Tibial artery (tissue), 4 donors: ENCODE measurements at regions not wholly inside any gene's neighbourhood (a gene's known extent, or its start where the extent isn't known, plus 50 kb on each side); places are given as distances from the start of the nearest gene placed in this dataset.

Source experiments
- DNase-seq, 2 donors: peaks; one replicate each; pipeline ENCODE4 v3.0.0-alpha.2; 2019
- H3K27ac ChIP-seq, 2 donors: fragments of 200-600 bp; sonication (generic) in 1 of 2; 1 replicate in 1 of 2; 2 replicates in 1 of 2; pipeline ENCODE4 v1.5.1; 2018 to 2019; ENCODE audit warnings: mild to moderate bottlenecking in 1 of 2
- H3K27me3 ChIP-seq, 2 donors: fragments of 200-600 bp; sonication (generic) in 1 of 2; one replicate each; pipeline versions ENCODE4 v1.5.1 to v1.6.0; 2016 to 2019
- H3K36me3 ChIP-seq, 3 donors: fragments of 200-600 bp; sonication (generic) in 2 of 3; one replicate each; pipeline ENCODE4 v1.5.1; 2016 to 2019; ENCODE audit warnings: mild to moderate bottlenecking in 2 of 3
- H3K4me1 ChIP-seq, 4 donors: fragments of 200-600 bp; sonication (generic) in 2 of 4; 1 replicate in 3 of 4; 2 replicates in 1 of 4; pipeline ENCODE4 v1.5.1; 2016 to 2019
- H3K4me3 ChIP-seq, 2 donors: fragments of 200-600 bp; sonication (generic) in 1 of 2; 1 replicate in 1 of 2; 2 replicates in 1 of 2; pipeline ENCODE4 v1.5.1; 2018 to 2019; ENCODE audit warnings: mild to moderate bottlenecking in 2 of 2
- H3K9me3 ChIP-seq, 3 donors: fragments of 200-600 bp; sonication (generic) in 1 of 3; one replicate each; pipeline ENCODE4 v1.5.1; 2016 to 2019
- intact Hi-C: fragments of 100-400 bp; cut with DNase I; formaldehyde crosslinking; loops from one replicate; pipeline ENCODE4 v1.15.0; 2023; ENCODE audit warnings: low total_unique reads
- TF ChIP-seq, protein P1 (sequence below), 2 experiments: fragments of 200-600 bp in 1 of 2; fragments of 450-650 bp in 1 of 2; IDR thresholded peaks; one replicate each; pipeline ENCODE4 v1.5.1; 2017 to 2019; ENCODE audit warnings: antibody characterized with exemption in 2 of 2, mild to moderate bottlenecking in 1 of 2, moderate library complexity in 1 of 2

DNA sequence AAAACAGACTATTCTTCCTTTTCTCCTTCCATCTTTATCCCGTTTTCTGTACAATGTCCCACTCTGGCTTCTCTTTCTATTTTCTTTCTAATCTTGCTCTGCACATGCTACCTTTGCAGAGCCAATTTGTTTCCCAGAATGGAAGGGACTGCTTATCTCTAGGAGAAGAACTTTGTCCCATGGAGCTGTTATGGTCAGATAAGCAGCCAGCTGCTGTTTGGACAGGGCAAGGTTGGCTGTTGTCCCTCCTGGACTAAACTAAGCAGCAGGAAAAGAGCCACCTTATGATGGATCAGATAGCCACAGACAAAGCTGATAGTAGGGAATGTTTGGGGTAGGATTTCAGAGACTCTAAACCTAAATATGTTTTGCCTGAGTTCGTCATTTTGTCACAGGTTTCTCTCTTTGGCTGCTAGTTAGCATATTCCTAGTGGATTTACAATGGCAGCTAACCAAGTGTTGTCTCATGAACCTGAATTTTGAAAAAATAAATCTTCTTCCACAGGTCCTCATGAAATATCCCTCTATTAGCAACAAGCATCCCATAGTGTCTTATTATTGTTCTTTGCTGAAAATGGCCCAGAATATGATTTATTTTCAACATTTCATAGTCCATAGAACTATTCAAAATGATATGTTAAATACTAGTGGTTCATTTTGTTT, 262.8 kb downstream of the SLC16A7 start:
- no peaks in the 10 kb centered on the region for H3K36me3 ChIP-seq
- intact Hi-C loops = no loop called here
- H3K4me3 ChIP-seq = no peak overlapping the region
- no peaks in the 10 kb centered on the region for H3K4me1 ChIP-seq
- no peaks in the 10 kb centered on the region for H3K27me3 ChIP-seq
- no peak overlapping the region for H3K27ac ChIP-seq
- H3K9me3 ChIP-seq = peaks cover 0 to 11% (median 3%) of the 10 kb centered on the region in 3 donors
- DNase-seq = no peak
- TF ChIP-seq, protein P1, sequence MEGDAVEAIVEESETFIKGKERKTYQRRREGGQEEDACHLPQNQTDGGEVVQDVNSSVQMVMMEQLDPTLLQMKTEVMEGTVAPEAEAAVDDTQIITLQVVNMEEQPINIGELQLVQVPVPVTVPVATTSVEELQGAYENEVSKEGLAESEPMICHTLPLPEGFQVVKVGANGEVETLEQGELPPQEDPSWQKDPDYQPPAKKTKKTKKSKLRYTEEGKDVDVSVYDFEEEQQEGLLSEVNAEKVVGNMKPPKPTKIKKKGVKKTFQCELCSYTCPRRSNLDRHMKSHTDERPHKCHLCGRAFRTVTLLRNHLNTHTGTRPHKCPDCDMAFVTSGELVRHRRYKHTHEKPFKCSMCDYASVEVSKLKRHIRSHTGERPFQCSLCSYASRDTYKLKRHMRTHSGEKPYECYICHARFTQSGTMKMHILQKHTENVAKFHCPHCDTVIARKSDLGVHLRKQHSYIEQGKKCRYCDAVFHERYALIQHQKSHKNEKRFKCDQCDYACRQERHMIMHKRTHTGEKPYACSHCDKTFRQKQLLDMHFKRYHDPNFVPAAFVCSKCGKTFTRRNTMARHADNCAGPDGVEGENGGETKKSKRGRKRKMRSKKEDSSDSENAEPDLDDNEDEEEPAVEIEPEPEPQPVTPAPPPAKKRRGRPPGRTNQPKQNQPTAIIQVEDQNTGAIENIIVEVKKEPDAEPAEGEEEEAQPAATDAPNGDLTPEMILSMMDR (IDR thresholded peaks at IDR 0.05) = no peak

DNA sequence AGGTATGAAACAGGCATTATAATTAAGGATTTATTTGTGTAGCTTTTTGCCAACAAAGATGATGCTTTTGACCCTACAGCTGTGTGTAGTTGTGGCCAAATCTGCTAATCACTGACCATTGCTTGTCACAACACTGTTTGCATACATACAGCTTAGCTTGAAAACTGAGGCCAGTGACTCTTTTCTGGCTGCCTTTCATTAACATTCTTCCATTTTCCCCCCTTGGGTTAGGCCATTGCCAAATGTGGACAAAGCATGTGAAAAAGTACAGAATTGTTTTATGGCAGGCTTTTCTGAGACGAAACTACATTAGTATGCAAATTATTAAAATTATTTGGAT, 263.3 kb downstream of the SLC16A7 start:
- intact Hi-C loops = no loop called here
- Histone ChIP-seq H3K9me3 (peaks cover 0 to 11% (median 3%) of the 10 kb centered on the region in 3 donors), H3K27ac (no peak overlapping the region), H3K36me3 (no peaks in the 10 kb centered on the region), H3K4me3 (no peak overlapping the region), H3K4me1 (no peaks in the 10 kb centered on the region), H3K27me3 (no peaks in the 10 kb centered on the region)
- DNase-seq = no peak
- TF ChIP-seq, protein P1 (IDR thresholded peaks at IDR 0.05) = no peak

DNA sequence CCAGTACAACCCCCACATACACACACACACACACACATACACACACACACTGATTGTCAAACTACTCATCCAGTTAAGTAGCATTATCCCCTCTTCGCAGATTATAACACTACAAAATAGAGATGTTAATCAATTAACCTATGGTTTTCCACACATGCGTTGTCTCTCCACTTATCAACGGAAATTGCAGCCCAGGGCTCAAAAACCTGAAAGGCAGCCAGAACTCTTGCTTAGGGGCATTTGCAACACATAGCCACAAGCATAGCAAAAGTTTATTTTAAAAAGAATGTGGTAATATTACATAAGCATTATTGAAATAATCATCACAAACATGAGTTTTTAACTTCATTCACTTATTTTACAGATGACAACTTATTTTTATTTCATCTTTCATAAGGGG, 265.8 kb downstream of the SLC16A7 start:
- no peaks in the 10 kb centered on the region for H3K36me3 ChIP-seq
- intact Hi-C loops = no loop called here
- no peak for DNase-seq
- TF ChIP-seq, protein P1 (IDR thresholded peaks at IDR 0.05) = no peak
- H3K9me3 ChIP-seq = peaks cover 0 to 9% (median 3%) of the 10 kb centered on the region in 3 donors
- H3K4me1 ChIP-seq = no peaks in the 10 kb centered on the region
- no peak overlapping the region for H3K4me3 ChIP-seq
- no peaks in the 10 kb centered on the region for H3K27me3 ChIP-seq
- no peak overlapping the region for H3K27ac ChIP-seq

DNA sequence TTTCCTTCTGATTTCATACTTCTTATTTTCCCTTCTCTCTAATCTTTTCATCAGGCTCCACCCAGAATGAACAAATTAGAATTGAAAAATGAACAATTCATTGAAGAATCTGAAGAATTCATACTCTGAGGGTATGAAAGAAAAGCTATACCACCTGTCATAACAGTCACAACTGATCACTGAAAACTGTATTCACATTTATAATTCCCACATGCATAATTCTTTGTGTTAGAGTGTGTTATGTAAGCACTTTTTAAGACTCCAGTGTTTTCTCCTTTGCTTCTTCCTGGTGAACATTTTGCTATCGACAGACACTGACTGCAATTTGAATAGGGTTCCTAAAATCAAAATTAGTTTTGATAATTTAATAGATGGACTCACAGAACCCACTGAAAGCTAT, 271.2 kb downstream of the SLC16A7 start:
- Histone ChIP-seq H3K4me3 (no peak overlapping the region), H3K9me3 (no peaks in the 10 kb centered on the region), H3K36me3 (no peaks in the 10 kb centered on the region), H3K4me1 (no peaks in the 10 kb centered on the region), H3K27me3 (no peaks in the 10 kb centered on the region), H3K27ac (no peak overlapping the region)
- intact Hi-C loops = no loop called here
- no peak for DNase-seq
- TF ChIP-seq, protein P1 (IDR thresholded peaks at IDR 0.05) = no peak

DNA sequence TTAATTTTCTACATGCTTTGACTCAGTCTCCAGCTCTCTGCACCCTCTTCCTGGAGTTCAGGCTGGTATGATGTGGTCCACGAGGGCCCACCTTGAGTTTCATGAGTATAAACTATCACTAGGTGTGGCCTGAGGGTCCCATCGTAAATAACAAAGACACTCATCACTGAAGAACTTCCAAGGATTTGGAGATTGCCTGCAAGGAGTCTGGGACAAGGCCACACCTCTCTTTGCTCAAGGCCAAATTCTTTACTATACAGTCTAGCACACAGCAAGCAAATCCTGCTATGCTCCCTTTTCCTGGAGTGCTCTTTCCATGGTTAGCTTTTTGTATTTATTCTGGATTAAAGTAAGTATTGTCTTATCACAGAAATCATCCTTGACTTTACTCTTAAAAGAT, 271.9 kb downstream of the SLC16A7 start:
- Histone ChIP-seq H3K4me1 (no peaks in the 10 kb centered on the region), H3K36me3 (no peaks in the 10 kb centered on the region), H3K9me3 (no peaks in the 10 kb centered on the region), H3K27ac (no peak overlapping the region), H3K27me3 (no peaks in the 10 kb centered on the region), H3K4me3 (no peak overlapping the region)
- TF ChIP-seq, protein P1 (IDR thresholded peaks at IDR 0.05) = no peak
- DNase-seq = no peak
- intact Hi-C loops = no loop called here

DNA sequence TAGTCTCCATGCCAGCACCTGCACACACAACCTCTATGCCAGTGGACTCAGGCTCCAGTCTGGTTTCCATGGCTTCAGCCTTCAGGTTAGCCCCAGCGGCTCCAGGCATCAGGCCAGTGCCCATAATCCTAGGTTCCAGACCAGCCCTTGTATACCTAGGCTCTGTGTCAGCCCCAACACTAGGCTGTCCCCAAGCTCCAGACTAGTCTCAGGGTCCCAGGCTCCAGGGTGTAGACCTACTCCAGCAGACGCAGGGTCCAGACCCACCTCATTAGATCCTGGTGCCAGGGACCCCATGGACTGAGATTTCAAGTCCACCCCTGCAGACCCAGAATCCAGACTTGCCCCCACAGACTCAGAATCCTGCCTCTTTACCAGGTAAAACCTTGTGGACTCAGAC, 275.9 kb downstream of the SLC16A7 start:
- intact Hi-C loops = no loop called here
- no peaks in the 10 kb centered on the region for H3K27me3 ChIP-seq
- TF ChIP-seq, protein P1 (IDR thresholded peaks at IDR 0.05) = no peak
- H3K4me3 ChIP-seq = no peak overlapping the region
- H3K27ac ChIP-seq = no peak overlapping the region
- DNase-seq = no peak
- H3K36me3 ChIP-seq = no peaks in the 10 kb centered on the region
- no peaks in the 10 kb centered on the region for H3K4me1 ChIP-seq
- H3K9me3 ChIP-seq = no peaks in the 10 kb centered on the region
